Left ventricle myocardium superior (tissue), 1 donor: ENCODE measurements at regions not wholly inside any gene's neighbourhood (a gene's known extent, or its start where the extent isn't known, plus 50 kb on each side); places are given as distances from the start of the nearest gene placed in this dataset.
"Not testable (repeated sequence)": the region's sequence is repeated elsewhere in the genome, so short reads cannot be mapped to it uniquely, and the experiment has no call there.

ENCODE experiments used
- ATAC-seq: fragments of 200-7000 bp; cut with Tn5 transposase; one replicate; pipeline ENCODE4 v1.9.1; 2020; ENCODE audit warnings: mild to moderate bottlenecking, moderate library complexity
- DNase-seq: peaks from one replicate; pipeline ENCODE4 v3.0.0-alpha.2; 2020
- intact Hi-C: fragments of 100-400 bp; cut with micrococcal nuclease; formaldehyde crosslinking; loops from one replicate; pipeline ENCODE4 v1.11.0; 2022
- donor health status: DM: no; HTN: yes; CAD: no; lungs with severe emphysema.

GRCh38 chr10:123357421-123357930 lies 203.3 kb downstream of the BUB3 start:
- intact Hi-C loops, result no loop called here
- DNase-seq, result no peak
- ATAC-seq, result no peak

GRCh38 chr10:123359539-123359938 lies 205.3 kb downstream of the BUB3 start:
- ATAC-seq (no peak), DNase-seq (no peak)
- intact Hi-C loops, result no loop called here

GRCh38 chr10:123361832-123362231 lies 207.6 kb downstream of the BUB3 start:
- intact Hi-C loops, result no loop called here
- DNase-seq, result no peak
- no peak for ATAC-seq

GRCh38 chr10:123367195-123367594 lies 213.0 kb downstream of the BUB3 start:
- no peak for ATAC-seq
- DNase-seq, result no peak
- intact Hi-C loops, result no loop called here

GRCh38 chr10:123371626-123372025 lies 217.4 kb downstream of the BUB3 start:
- intact Hi-C loops, ATAC-seq, DNase-seq: not testable (repeated sequence)

GRCh38 chr10:123373591-123373990 lies 219.4 kb downstream of the BUB3 start:
- intact Hi-C loops, result no loop called here
- no peak for ATAC-seq

GRCh38 chr10:123375097-123375496 lies 220.9 kb downstream of the BUB3 start:
- ATAC-seq (no peak), DNase-seq (no peak)
- intact Hi-C loops, result no loop called here

More at GRCh38 chr10:123373591-123373990, 219.4 kb downstream of the BUB3 start:
- DNase-seq, result no peak

GRCh38 chr10:123375738-123376137 lies 221.5 kb downstream of the BUB3 start:
- DNase-seq (no peak), ATAC-seq (no peak)
- intact Hi-C loops, result no loop called here

GRCh38 chr10:123377883-123378282 lies 223.7 kb downstream of the BUB3 start:
- no peak for DNase-seq
- intact Hi-C loops, result no loop called here
- no peak for ATAC-seq

GRCh38 chr10:123378302-123378701 lies 224.1 kb downstream of the BUB3 start:
- no peak for ATAC-seq

GRCh38 chr10:123379156-123379555 lies 225.0 kb downstream of the BUB3 start:
- DNase-seq (no peak), ATAC-seq (no peak)
- intact Hi-C loops, result no loop called here

More at GRCh38 chr10:123378302-123378701, 224.1 kb downstream of the BUB3 start:
- intact Hi-C loops, result no loop called here
- no peak for DNase-seq

GRCh38 chr10:123380491-123381085 lies 226.4 kb downstream of the BUB3 start:
- DNase-seq (no peak), ATAC-seq (no peak)
- intact Hi-C loops, result no loop called here

- intact Hi-C loops, result no loop called here
- DNase-seq, result no peak
- no peak for ATAC-seq
These were observed 227.0 kb downstream of the BUB3 start for GRCh38 chr10:123381224-123381623.

GRCh38 chr10:123382491-123382890 lies 228.3 kb downstream of the BUB3 start:
- DNase-seq (no peak), ATAC-seq (no peak)
- intact Hi-C loops, result no loop called here

GRCh38 chr10:123385508-123386080 lies 231.4 kb downstream of the BUB3 start:
- DNase-seq (no peak), ATAC-seq (no peak)
- intact Hi-C loops, result no loop called here

- intact Hi-C loops, result no loop called here
- DNase-seq (no peak), ATAC-seq (no peak)
These were observed 235.3 kb downstream of the BUB3 start for GRCh38 chr10:123389520-123389919.

GRCh38 chr10:123390332-123390731 lies 236.1 kb downstream of the BUB3 start:
- intact Hi-C loops, result no loop called here
- no peak for ATAC-seq

GRCh38 chr10:123390874-123391273 lies 236.7 kb downstream of the BUB3 start:
- intact Hi-C loops, result no loop called here
- no peak for ATAC-seq
- no peak for DNase-seq

More at GRCh38 chr10:123390332-123390731, 236.1 kb downstream of the BUB3 start:
- DNase-seq, result no peak

- intact Hi-C loops, result no loop called here
- ATAC-seq (no peak), DNase-seq (no peak)
These were observed 237.2 kb downstream of the BUB3 start for GRCh38 chr10:123391275-123392028.

- DNase-seq (no peak), ATAC-seq (no peak)
- intact Hi-C loops, result no loop called here
These were observed 238.2 kb downstream of the BUB3 start for GRCh38 chr10:123392182-123392963.
